MM.1S (cell line): ENCODE measurements at regions not wholly inside any gene's neighbourhood (a gene's known extent, or its start where the extent isn't known, plus 50 kb on each side); places are given as distances from the start of the nearest gene placed in this dataset.

Experiments
- EZH2 ChIP-seq: fragments of 300-600 bp; sonication (generic); optimal IDR thresholded peaks from 2 replicates; pipeline ENCODE3; 2017; ENCODE audit warnings: low read depth, mild to moderate bottlenecking, antibody characterized with exemption, low read length, mixed read lengths
- EZH2phosphoT487 ChIP-seq: fragments of 300-600 bp; sonication (generic); IDR thresholded peaks from 2 replicates; pipeline ENCODE4 v1.6.1; 2018; ENCODE audit warnings: antibody characterized with exemption, low read length
- TF ChIP-seq, protein P1 (sequence below): fragments of 300-600 bp; sonication (generic); IDR thresholded peaks from 2 replicates; pipeline ENCODE4 v1.5.1; 2016; ENCODE audit warnings: antibody characterized with exemption, low read length, mixed read lengths

DNA sequence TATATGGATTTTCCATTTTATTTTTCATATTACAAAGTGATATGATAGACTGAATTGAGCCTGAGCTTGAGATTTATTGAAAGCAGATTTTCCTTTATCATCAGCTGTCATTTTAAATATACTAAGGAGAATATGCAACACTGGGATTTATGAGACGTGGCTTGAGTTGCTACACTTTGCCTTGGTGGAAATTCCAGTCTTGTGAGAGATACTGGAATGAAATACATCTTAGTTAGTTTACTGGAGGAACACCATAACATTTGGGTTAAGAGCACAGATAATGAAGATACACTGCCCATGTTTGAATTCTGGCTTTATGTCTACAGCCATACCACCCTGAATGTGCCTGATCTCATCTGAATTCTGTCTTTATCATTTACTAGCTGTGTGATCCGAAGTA is 86.5 kb upstream of the IFNGR1 start:
- TF ChIP-seq, protein P1, sequence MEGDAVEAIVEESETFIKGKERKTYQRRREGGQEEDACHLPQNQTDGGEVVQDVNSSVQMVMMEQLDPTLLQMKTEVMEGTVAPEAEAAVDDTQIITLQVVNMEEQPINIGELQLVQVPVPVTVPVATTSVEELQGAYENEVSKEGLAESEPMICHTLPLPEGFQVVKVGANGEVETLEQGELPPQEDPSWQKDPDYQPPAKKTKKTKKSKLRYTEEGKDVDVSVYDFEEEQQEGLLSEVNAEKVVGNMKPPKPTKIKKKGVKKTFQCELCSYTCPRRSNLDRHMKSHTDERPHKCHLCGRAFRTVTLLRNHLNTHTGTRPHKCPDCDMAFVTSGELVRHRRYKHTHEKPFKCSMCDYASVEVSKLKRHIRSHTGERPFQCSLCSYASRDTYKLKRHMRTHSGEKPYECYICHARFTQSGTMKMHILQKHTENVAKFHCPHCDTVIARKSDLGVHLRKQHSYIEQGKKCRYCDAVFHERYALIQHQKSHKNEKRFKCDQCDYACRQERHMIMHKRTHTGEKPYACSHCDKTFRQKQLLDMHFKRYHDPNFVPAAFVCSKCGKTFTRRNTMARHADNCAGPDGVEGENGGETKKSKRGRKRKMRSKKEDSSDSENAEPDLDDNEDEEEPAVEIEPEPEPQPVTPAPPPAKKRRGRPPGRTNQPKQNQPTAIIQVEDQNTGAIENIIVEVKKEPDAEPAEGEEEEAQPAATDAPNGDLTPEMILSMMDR: no peak
- no peak for TF ChIP-seq EZH2phosphoT487
- TF ChIP-seq EZH2: no peak
